ENCODE measurements at regions not wholly inside any gene's neighbourhood (a gene's known extent, or its start where the extent isn't known, plus 50 kb on each side); places are given as distances from the start of the nearest gene placed in this dataset.

DNA sequence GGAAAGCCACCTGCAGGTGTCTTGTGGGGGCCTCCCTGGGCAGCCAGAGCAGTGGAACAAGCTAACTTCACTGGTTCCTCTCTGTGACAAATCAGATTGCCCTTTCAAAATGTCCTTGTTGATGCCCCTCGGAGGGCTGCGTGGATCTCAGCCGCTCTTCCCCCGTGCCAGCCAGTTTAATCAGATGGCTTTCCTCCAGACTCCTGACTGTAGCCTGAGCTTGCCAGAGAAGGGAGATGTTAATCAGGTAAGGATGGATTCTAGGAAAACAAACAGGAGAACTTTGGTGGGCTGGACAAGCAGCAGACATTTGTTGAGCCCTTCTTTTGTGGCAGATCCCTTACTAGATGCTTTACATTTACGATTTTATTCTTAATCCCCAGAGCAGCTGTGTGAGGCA is 88.2 kb downstream of the DMRTA2 start:
- TF ChIP-seq, protein P1, sequence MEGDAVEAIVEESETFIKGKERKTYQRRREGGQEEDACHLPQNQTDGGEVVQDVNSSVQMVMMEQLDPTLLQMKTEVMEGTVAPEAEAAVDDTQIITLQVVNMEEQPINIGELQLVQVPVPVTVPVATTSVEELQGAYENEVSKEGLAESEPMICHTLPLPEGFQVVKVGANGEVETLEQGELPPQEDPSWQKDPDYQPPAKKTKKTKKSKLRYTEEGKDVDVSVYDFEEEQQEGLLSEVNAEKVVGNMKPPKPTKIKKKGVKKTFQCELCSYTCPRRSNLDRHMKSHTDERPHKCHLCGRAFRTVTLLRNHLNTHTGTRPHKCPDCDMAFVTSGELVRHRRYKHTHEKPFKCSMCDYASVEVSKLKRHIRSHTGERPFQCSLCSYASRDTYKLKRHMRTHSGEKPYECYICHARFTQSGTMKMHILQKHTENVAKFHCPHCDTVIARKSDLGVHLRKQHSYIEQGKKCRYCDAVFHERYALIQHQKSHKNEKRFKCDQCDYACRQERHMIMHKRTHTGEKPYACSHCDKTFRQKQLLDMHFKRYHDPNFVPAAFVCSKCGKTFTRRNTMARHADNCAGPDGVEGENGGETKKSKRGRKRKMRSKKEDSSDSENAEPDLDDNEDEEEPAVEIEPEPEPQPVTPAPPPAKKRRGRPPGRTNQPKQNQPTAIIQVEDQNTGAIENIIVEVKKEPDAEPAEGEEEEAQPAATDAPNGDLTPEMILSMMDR (IDR thresholded peaks at IDR 0.05; ENCODE audit: control extremely low read depth, extremely low read depth, low read depth, missing control alignments): no peak
- ChIA-PET CTCF (interaction anchor here (1.0 to 4.6 kb wide), 5 partner anchors 8 to 28 kb away, joined by 3 to 64 read pairs (median 16); no protein-coding TSS in a partner anchor), POLR2A (no interaction called here)
- no peak for DNase-seq (ENCODE audit: extremely low spot score)

DNA sequence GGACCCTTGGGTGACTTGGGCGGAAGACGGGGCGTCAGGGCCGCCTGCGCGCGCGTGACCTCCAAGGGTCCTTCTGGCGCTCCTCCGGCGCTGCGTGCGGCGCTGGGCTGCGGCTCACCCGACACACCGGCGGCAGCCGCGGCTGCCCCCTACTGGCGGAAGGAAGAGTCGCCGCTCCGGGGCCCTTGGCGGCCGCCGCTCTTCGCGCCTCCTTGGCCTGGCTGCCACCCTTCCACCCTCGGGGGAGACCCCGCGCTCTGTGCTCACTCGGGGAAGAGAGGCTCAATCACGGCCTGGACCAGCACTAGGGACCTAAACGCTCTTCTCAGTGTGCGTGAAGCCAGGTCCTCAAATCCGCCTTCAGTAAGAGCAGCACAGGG is 89.7 kb downstream of the DMRTA2 start:
- TF ChIP-seq, protein P1 (IDR thresholded peaks at IDR 0.05; ENCODE audit: control extremely low read depth, extremely low read depth, low read depth, missing control alignments): peak; percentile 81
- DNase-seq (ENCODE audit: extremely low spot score): peak; percentile 87
- ChIA-PET POLR2A (no interaction called here), CTCF (interaction anchor here (0.7 to 4.6 kb wide), 24 partner anchors 8 to 1761 kb away, joined by 3 to 64 read pairs (median 4); no protein-coding TSS in a partner anchor)

DNA sequence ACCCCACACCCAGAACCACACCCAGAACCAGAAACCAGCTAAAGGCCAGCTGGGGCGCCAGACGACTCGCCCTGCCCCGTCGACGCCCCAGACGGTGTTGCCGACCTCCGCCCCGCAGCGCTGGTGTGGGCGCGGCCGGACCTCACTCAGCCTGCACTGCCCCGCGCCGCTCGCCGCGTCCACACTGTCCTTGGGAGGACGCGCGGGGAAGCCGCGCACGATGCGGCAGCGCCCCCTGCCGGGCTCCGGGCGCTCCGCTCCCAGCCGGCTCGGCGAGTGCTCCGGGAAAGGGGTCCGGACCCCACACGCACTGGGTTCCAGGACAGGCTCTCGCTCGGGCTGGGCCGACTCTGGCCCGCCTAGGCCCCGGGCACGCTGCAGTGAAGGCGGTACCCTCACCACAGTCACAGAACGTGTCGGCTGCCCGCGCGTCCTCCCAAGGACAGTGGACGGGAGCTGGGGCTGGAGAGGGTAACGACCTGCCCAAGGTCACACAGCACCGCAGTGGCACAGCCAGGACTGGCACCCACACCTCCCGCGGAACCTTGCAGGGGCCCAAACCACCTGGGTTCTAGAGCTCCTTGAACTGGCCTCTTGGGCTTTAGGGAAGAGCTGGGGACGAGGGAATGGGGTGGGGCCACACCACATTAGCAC is 90.2 kb downstream of the DMRTA2 start:
- DNase-seq (ENCODE audit: extremely low spot score): peak; percentile 82
- CTCF ChIA-PET: interaction anchor here (0.7 to 4.6 kb wide), 26 partner anchors 8 to 1760 kb away, joined by 3 to 64 read pairs (median 4); no protein-coding TSS in a partner anchor

GRCh38 chr1:50329332-50329932 is 93.8 kb downstream of the DMRTA2 start:
- DNase-seq (ENCODE audit: extremely low spot score): no peak
- CTCF ChIA-PET: no interaction called here
- POLR2A ChIA-PET: no interaction called here
- TF ChIP-seq, protein P1 (IDR thresholded peaks at IDR 0.05; ENCODE audit: control extremely low read depth, extremely low read depth, low read depth, missing control alignments): no peak

More for the DNA sequence above, 90.2 kb downstream of the DMRTA2 start:
- TF ChIP-seq, protein P1 (IDR thresholded peaks at IDR 0.05; ENCODE audit: control extremely low read depth, extremely low read depth, low read depth, missing control alignments): peak; percentile 91
- POLR2A ChIA-PET: no interaction called here

DNA sequence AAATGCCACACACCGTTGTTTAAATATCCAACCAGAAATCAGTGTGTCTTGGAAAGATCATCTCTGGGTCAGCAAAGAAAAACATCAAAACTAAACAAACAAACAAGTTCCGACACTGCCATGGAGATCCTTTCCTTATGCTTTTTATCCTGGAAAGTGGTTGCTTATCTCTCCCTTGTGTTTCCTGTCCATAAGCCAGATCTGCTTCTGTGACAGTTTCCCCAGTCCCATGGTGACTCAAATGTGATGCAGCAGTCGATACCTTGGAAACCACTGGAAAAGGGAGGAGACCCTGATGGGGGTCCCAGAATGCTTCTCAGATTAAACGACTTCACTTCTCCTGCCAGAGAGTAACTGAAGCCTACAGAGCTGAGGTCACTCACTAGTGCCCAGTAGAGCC is 94.7 kb downstream of the DMRTA2 start:
- ChIA-PET POLR2A (no interaction called here), CTCF (no interaction called here)
- TF ChIP-seq, protein P1 (IDR thresholded peaks at IDR 0.05; ENCODE audit: control extremely low read depth, extremely low read depth, low read depth, missing control alignments): no peak
- no peak for DNase-seq (ENCODE audit: extremely low spot score)

- POLR2A ChIA-PET: no interaction called here
- no peak for DNase-seq (ENCODE audit: extremely low spot score)
- TF ChIP-seq, protein P1 (IDR thresholded peaks at IDR 0.05; ENCODE audit: control extremely low read depth, extremely low read depth, low read depth, missing control alignments): no peak
- CTCF ChIA-PET: interaction anchor here (1.2 to 1.9 kb wide), 4 partner anchors 11 to 21 kb away, joined by 3 to 8 read pairs (median 4); no protein-coding TSS in a partner anchor
These were observed 97.2 kb downstream of the DMRTA2 start for GRCh38 chr1:50326026-50326425.
